WTC11 (cell line): ENCODE measurements at regions not wholly inside any gene's neighbourhood (a gene's known extent, or its start where the extent isn't known, plus 50 kb on each side); places are given as distances from the start of the nearest gene placed in this dataset.

Source experiments
- ATAC-seq: fragments of 200-7000 bp; cut with Tn5 transposase; 2 replicates; pipeline ENCODE4 v1.10.0; 2021; ENCODE audit warnings: mild to moderate bottlenecking, moderate library complexity
- CTCF ChIA-PET: fragments of 300-600 bp; sonication (Branson Sonifier 250); formaldehyde crosslinking; loops from one replicate; lab custom pipeline; 2021; ENCODE audit warnings: antibody characterized with exemption; lab: Charles Lee
- POLR2A ChIA-PET: fragments of 350-600 bp; sonication (Branson Sonifier 250); formaldehyde crosslinking; loops from one replicate; lab custom pipeline; 2021; ENCODE audit warnings: antibody characterized with exemption; lab: Charles Lee
- DNase-seq: peaks from one replicate; pipeline ENCODE4 v3.0.0; 2021; ENCODE audit warnings: low spot score
- H3K27ac Mint-ChIP-seq: 2 replicates; pipeline ENCODE4 v1.8.0; 2021; ENCODE audit warnings: mixed read lengths
- H3K27me3 Mint-ChIP-seq: 2 replicates; pipeline ENCODE4 v1.8.0; 2021; ENCODE audit warnings: low read depth, mild to moderate bottlenecking, moderate library complexity, mixed read lengths
- H3K36me3 Mint-ChIP-seq: 2 replicates; pipeline ENCODE4 v1.8.0; 2021; ENCODE audit warnings: mixed read lengths
- H3K4me1 Mint-ChIP-seq: 2 replicates; pipeline ENCODE4 v1.8.0; 2022; ENCODE audit warnings: mixed read lengths
- H3K4me3 Mint-ChIP-seq: 2 replicates; pipeline ENCODE4 v1.8.0; 2021; ENCODE audit warnings: mild to moderate bottlenecking, moderate library complexity, mixed read lengths
- H3K9me3 Mint-ChIP-seq: 2 replicates; pipeline ENCODE4 v1.8.0; 2021; ENCODE audit warnings: mixed read lengths
- CBFB ChIP-seq: sonication (generic); formaldehyde crosslinking; IDR thresholded peaks from 2 replicates; pipeline ENCODE4 v1.8.1; 2022; ENCODE audit warnings: mild to moderate bottlenecking, low read depth, missing genetic modification reagents
- FOXK1 ChIP-seq: sonication (generic); formaldehyde crosslinking; IDR thresholded peaks from 2 replicates; pipeline ENCODE4 v1.8.0; 2022; ENCODE audit warnings: mild to moderate bottlenecking, moderate library complexity, missing genetic modification reagents
- NR2C2 ChIP-seq: sonication (generic); formaldehyde crosslinking; IDR thresholded peaks from 2 replicates; pipeline ENCODE4 v1.8.0; 2022; ENCODE audit warnings: mild to moderate bottlenecking, missing genetic modification reagents
- OVOL2 ChIP-seq: fragments of 250-450 bp; sonication (Bioruptor Pico); IDR thresholded peaks from 2 replicates; pipeline ENCODE4 v1.9.0; 2021; ENCODE audit warnings: mild to moderate bottlenecking, borderline replicate concordance
- PRRX2 ChIP-seq: fragments of 250-450 bp; sonication (Bioruptor Pico); IDR thresholded peaks from 2 replicates; pipeline ENCODE4 v1.8.0; 2021; ENCODE audit warnings: mild to moderate bottlenecking
- SMAD4 ChIP-seq: sonication (generic); formaldehyde crosslinking; IDR thresholded peaks from 2 replicates; pipeline ENCODE4 v1.8.0; 2022; ENCODE audit warnings: mild to moderate bottlenecking, missing genetic modification reagents
- ZNF232 ChIP-seq: sonication (generic); formaldehyde crosslinking; IDR thresholded peaks from 2 replicates; pipeline ENCODE4 v1.8.0; 2022; ENCODE audit warnings: mild to moderate bottlenecking, missing genetic modification reagents
- TF ChIP-seq, protein P1 (sequence below): sonication (generic); formaldehyde crosslinking; IDR thresholded peaks from 2 replicates; pipeline ENCODE4 v1.8.0; 2023; ENCODE audit warnings: mild to moderate bottlenecking, missing genetic modification reagents
- TF ChIP-seq, protein P2 (sequence below): sonication (generic); formaldehyde crosslinking; IDR thresholded peaks from 2 replicates; pipeline ENCODE4 v1.8.1; 2023; ENCODE audit warnings: mild to moderate bottlenecking, missing genetic modification reagents, moderate library complexity
- TF ChIP-seq, protein P3 (sequence below): sonication (generic); formaldehyde crosslinking; IDR thresholded peaks from 2 replicates; pipeline ENCODE4 v1.8.1; 2022; ENCODE audit warnings: low read depth, missing genetic modification reagents, borderline replicate concordance
- TF ChIP-seq, protein P4 (sequence below): sonication (generic); formaldehyde crosslinking; IDR thresholded peaks from 2 replicates; pipeline ENCODE4 v1.8.1; 2023; ENCODE audit warnings: mild to moderate bottlenecking, missing genetic modification reagents, moderate library complexity
- TF ChIP-seq, protein P5 (sequence below): sonication (generic); formaldehyde crosslinking; conservative IDR thresholded peaks from 2 replicates; pipeline ENCODE4 v1.8.1; 2022; ENCODE audit warnings: mild to moderate bottlenecking, missing genetic modification reagents
- TF ChIP-seq, protein P6 (sequence below): sonication (generic); formaldehyde crosslinking; IDR thresholded peaks from 2 replicates; pipeline ENCODE4 v1.8.0; 2022; ENCODE audit warnings: mild to moderate bottlenecking, missing genetic modification reagents

DNA sequence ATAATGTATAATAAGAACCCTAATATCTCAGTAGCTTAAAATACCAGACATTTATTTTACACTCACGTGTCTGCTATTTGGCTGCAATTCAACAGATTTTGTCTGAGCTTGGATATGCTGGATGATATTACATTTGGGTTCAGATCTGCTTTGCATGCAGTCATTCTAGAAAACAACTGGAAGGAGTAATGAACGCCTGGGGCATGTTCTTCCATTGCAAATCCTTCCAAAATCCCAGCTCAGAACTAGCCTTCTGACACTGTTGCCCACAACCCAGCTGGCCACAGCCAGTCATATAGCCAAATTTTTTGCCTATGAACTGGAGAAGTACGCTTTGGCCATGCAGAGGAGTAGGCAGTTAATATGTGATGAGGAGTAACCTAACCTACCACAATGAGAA lies 597.8 kb upstream of the VRK2 start (continued):
- TF ChIP-seq, protein P1, sequence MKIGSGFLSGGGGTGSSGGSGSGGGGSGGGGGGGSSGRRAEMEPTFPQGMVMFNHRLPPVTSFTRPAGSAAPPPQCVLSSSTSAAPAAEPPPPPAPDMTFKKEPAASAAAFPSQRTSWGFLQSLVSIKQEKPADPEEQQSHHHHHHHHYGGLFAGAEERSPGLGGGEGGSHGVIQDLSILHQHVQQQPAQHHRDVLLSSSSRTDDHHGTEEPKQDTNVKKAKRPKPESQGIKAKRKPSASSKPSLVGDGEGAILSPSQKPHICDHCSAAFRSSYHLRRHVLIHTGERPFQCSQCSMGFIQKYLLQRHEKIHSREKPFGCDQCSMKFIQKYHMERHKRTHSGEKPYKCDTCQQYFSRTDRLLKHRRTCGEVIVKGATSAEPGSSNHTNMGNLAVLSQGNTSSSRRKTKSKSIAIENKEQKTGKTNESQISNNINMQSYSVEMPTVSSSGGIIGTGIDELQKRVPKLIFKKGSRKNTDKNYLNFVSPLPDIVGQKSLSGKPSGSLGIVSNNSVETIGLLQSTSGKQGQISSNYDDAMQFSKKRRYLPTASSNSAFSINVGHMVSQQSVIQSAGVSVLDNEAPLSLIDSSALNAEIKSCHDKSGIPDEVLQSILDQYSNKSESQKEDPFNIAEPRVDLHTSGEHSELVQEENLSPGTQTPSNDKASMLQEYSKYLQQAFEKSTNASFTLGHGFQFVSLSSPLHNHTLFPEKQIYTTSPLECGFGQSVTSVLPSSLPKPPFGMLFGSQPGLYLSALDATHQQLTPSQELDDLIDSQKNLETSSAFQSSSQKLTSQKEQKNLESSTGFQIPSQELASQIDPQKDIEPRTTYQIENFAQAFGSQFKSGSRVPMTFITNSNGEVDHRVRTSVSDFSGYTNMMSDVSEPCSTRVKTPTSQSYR (CRISPR knock-in tag) = no peak
- no peak for TF ChIP-seq PRRX2
- TF ChIP-seq CBFB (CRISPR knock-in tag) = no peak
- TF ChIP-seq FOXK1 (CRISPR knock-in tag) = no peak
- no peak for TF ChIP-seq ZNF232 (CRISPR knock-in tag)
- TF ChIP-seq, protein P2, sequence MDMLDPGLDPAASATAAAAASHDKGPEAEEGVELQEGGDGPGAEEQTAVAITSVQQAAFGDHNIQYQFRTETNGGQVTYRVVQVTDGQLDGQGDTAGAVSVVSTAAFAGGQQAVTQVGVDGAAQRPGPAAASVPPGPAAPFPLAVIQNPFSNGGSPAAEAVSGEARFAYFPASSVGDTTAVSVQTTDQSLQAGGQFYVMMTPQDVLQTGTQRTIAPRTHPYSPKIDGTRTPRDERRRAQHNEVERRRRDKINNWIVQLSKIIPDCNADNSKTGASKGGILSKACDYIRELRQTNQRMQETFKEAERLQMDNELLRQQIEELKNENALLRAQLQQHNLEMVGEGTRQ (CRISPR knock-in tag) = no peak

DNA sequence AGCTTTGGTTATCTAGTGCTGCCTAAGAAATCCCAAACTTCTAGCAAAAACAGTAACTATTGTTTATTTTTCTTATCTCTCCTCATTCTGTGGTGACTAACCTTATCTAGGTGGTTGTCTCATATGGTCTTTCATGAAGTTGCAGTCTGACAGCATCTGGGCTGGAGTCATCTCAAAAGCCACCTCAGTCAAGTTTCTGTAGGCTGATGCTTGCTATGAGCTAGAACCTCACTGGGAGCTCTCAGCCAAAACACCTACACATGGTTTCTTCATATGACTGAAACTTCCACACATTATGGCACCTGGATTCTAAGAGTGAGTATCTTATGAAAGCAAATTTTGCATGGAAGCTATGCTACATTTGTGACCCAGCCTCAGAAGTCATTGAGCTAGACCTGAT lies 596.4 kb upstream of the VRK2 start:
- Mint-ChIP-seq H3K4me3 (no peak overlapping the region), H3K9me3 (no peaks in the 10 kb centered on the region), H3K4me1 (no peaks in the 10 kb centered on the region), H3K27me3 (no peaks in the 10 kb centered on the region), H3K27ac (no peak overlapping the region), H3K36me3 (no peaks in the 10 kb centered on the region)
- ATAC-seq = no peak
- no peak for TF ChIP-seq SMAD4 (CRISPR knock-in tag)
- no peak for TF ChIP-seq NR2C2
- ChIA-PET POLR2A (no interaction called here), CTCF (no interaction called here)
- DNase-seq = no peak

DNA sequence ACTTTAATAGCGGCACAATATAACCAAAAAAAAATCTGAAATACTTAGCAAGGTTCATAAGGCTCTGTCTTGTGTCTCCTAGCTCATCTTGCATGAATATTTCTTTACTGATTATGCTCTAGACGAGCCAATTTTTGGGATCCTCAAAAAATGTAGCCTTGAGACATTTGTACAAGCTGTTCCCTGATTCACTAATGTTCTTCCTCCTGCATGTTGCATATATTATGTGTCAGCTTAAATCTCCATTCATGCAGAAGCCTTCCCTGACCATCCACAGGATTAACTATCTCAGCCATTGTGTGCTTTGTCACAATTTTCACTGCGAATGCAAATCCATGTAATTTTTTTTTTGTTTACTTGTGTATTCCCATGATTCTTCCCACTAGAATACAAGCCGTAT lies 594.0 kb upstream of the VRK2 start:
- Mint-ChIP-seq H3K4me1 (no peaks in the 10 kb centered on the region), H3K9me3 (peaks cover 3% of the 10 kb centered on the region; the same call in 1 of the 2 replicates), H3K27me3 (no peaks in the 10 kb centered on the region), H3K4me3 (no peak overlapping the region), H3K36me3 (no peaks in the 10 kb centered on the region), H3K27ac (no peak overlapping the region)
- ChIA-PET POLR2A (no interaction called here), CTCF (no interaction called here)
- TF ChIP-seq, protein P2 (CRISPR knock-in tag) = no peak
- TF ChIP-seq, protein P3, sequence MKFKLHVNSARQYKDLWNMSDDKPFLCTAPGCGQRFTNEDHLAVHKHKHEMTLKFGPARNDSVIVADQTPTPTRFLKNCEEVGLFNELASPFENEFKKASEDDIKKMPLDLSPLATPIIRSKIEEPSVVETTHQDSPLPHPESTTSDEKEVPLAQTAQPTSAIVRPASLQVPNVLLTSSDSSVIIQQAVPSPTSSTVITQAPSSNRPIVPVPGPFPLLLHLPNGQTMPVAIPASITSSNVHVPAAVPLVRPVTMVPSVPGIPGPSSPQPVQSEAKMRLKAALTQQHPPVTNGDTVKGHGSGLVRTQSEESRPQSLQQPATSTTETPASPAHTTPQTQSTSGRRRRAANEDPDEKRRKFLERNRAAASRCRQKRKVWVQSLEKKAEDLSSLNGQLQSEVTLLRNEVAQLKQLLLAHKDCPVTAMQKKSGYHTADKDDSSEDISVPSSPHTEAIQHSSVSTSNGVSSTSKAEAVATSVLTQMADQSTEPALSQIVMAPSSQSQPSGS (CRISPR knock-in tag) = no peak
- TF ChIP-seq, protein P4, sequence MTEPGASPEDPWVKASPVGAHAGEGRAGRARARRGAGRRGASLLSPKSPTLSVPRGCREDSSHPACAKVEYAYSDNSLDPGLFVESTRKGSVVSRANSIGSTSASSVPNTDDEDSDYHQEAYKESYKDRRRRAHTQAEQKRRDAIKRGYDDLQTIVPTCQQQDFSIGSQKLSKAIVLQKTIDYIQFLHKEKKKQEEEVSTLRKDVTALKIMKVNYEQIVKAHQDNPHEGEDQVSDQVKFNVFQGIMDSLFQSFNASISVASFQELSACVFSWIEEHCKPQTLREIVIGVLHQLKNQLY (CRISPR knock-in tag) = no peak
- TF ChIP-seq NR2C2 (no peak), OVOL2 (CRISPR knock-in tag) (no peak), SMAD4 (CRISPR knock-in tag) (no peak)
- TF ChIP-seq, protein P5, sequence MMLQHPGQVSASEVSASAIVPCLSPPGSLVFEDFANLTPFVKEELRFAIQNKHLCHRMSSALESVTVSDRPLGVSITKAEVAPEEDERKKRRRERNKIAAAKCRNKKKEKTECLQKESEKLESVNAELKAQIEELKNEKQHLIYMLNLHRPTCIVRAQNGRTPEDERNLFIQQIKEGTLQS (CRISPR knock-in tag) = no peak
- TF ChIP-seq, protein P6, sequence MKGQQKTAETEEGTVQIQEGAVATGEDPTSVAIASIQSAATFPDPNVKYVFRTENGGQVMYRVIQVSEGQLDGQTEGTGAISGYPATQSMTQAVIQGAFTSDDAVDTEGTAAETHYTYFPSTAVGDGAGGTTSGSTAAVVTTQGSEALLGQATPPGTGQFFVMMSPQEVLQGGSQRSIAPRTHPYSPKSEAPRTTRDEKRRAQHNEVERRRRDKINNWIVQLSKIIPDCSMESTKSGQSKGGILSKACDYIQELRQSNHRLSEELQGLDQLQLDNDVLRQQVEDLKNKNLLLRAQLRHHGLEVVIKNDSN = no peak
- DNase-seq = no peak
- no peak for ATAC-seq
